Osteocyte (in vitro differentiated cells): ENCODE measurements at regions not wholly inside any gene's neighbourhood (a gene's known extent, or its start where the extent isn't known, plus 50 kb on each side); places are given as distances from the start of the nearest gene placed in this dataset.

Experiments used
- DNase-seq: peaks from one replicate; pipeline ENCODE4 v3.0.0; 2021; ENCODE audit warnings: mixed read lengths; ENCODE audit not compliant: unreplicated experiment; ENCODE audit errors: extremely low spot score
- H3K27ac Mint-ChIP-seq: one replicate; pipeline ENCODE4 v1.8.0; 2021; ENCODE audit warnings: mild to moderate bottlenecking, mixed read lengths; ENCODE audit not compliant: unreplicated experiment
- H3K27me3 Mint-ChIP-seq: one replicate; pipeline ENCODE4 v1.8.0; 2021; ENCODE audit warnings: mixed read lengths; ENCODE audit not compliant: unreplicated experiment
- H3K36me3 Mint-ChIP-seq: one replicate; pipeline ENCODE4 v1.8.0; 2021; ENCODE audit warnings: mixed read lengths; ENCODE audit not compliant: unreplicated experiment
- H3K4me1 Mint-ChIP-seq: one replicate; pipeline ENCODE4 v1.8.0; 2021; ENCODE audit warnings: mixed read lengths; ENCODE audit not compliant: unreplicated experiment
- H3K4me3 Mint-ChIP-seq: one replicate; pipeline ENCODE4 v1.8.0; 2021; ENCODE audit warnings: mild to moderate bottlenecking, moderate library complexity, mixed read lengths; ENCODE audit not compliant: unreplicated experiment
- H3K9me3 Mint-ChIP-seq: one replicate; pipeline ENCODE4 v1.8.0; 2021; ENCODE audit warnings: mixed read lengths; ENCODE audit not compliant: unreplicated experiment
- CTCF ChIP-seq: fragments of 200-600 bp; sonication (generic); IDR thresholded peaks from 2 replicates; pipeline ENCODE4 v1.5.0; 2021; ENCODE audit warnings: antibody characterized with exemption, mild to moderate bottlenecking, moderate library complexity

- no peak for TF ChIP-seq CTCF
- H3K4me3 Mint-ChIP-seq: no peak overlapping the region
- DNase-seq: no peak
- H3K27ac Mint-ChIP-seq: no peak overlapping the region
- no peaks in the 10 kb centered on the region for H3K36me3 Mint-ChIP-seq
- H3K9me3 Mint-ChIP-seq: no peaks in the 10 kb centered on the region
- no peaks in the 10 kb centered on the region for H3K4me1 Mint-ChIP-seq
- H3K27me3 Mint-ChIP-seq: peaks cover 12% of the 10 kb centered on the region
These were observed 396.3 kb downstream of the NSUN3 start for GRCh38 chr3:94459167-94459566.

- no peak for DNase-seq
- Mint-ChIP-seq H3K4me1 (no peaks in the 10 kb centered on the region), H3K27me3 (peaks cover 12% of the 10 kb centered on the region), H3K36me3 (no peaks in the 10 kb centered on the region), H3K9me3 (no peaks in the 10 kb centered on the region), H3K4me3 (no peak overlapping the region), H3K27ac (no peak overlapping the region)
- no peak for TF ChIP-seq CTCF
These were observed 398.1 kb downstream of the NSUN3 start for GRCh38 chr3:94460931-94461330.

GRCh38 chr3:94462931-94463330, 400.1 kb downstream of the NSUN3 start:
- H3K27me3 Mint-ChIP-seq: peaks cover 16% of the 10 kb centered on the region
- H3K9me3 Mint-ChIP-seq: no peaks in the 10 kb centered on the region

GRCh38 chr3:94472511-94472910, 409.6 kb downstream of the NSUN3 start:
- no peak overlapping the region for H3K27ac Mint-ChIP-seq
- peaks cover 11% of the 10 kb centered on the region for H3K9me3 Mint-ChIP-seq
- no peaks in the 10 kb centered on the region for H3K36me3 Mint-ChIP-seq

More at GRCh38 chr3:94462931-94463330, 400.1 kb downstream of the NSUN3 start:
- Mint-ChIP-seq H3K4me3 (no peak overlapping the region), H3K27ac (no peak overlapping the region), H3K4me1 (no peaks in the 10 kb centered on the region), H3K36me3 (no peaks in the 10 kb centered on the region)
- no peak for DNase-seq
- no peak for TF ChIP-seq CTCF

GRCh38 chr3:94481226-94481898, 418.5 kb downstream of the NSUN3 start:
- Mint-ChIP-seq H3K9me3 (peaks cover 4% of the 10 kb centered on the region), H3K27ac (no peak overlapping the region), H3K4me3 (no peak overlapping the region), H3K27me3 (peaks cover 11% of the 10 kb centered on the region), H3K36me3 (no peaks in the 10 kb centered on the region), H3K4me1 (no peaks in the 10 kb centered on the region)
- no peak for TF ChIP-seq CTCF
- no peak for DNase-seq

More at GRCh38 chr3:94472511-94472910, 409.6 kb downstream of the NSUN3 start:
- Mint-ChIP-seq H3K27me3 (peaks cover 2% of the 10 kb centered on the region), H3K4me3 (no peak overlapping the region), H3K4me1 (no peaks in the 10 kb centered on the region)
- no peak for DNase-seq
- no peak for TF ChIP-seq CTCF
